Spinal cord (tissue), 9 donors: ENCODE measurements at regions not wholly inside any gene's neighbourhood (a gene's known extent, or its start where the extent isn't known, plus 50 kb on each side); places are given as distances from the start of the nearest gene placed in this dataset.
A peak's percentile ranks its signal among the peaks of the same experiment; 100 is the strongest.

ENCODE experiments used
- DNase-seq, 6 donors: peaks; one replicate each; pipeline versions ENCODE4 v3.0.0 to v3.0.0-alpha.2; 2013 to 2015; ENCODE audit warnings: low spot score in 6 of 6, low read depth in 4 of 6
- H3K27ac ChIP-seq: one replicate; pipeline ENCODE4 v1.5.1; 2013; ENCODE audit warnings: low read depth, low read length, control low read depth
- H3K27me3 ChIP-seq: one replicate; pipeline ENCODE4 v1.6.1; 2013; ENCODE audit warnings: low read length; ENCODE audit not compliant: control insufficient read depth, insufficient read depth
- H3K36me3 ChIP-seq: one replicate; pipeline ENCODE4 v1.6.1; 2013; ENCODE audit warnings: low read length; ENCODE audit not compliant: control insufficient read depth, insufficient read depth
- H3K4me1 ChIP-seq: one replicate; pipeline ENCODE4 v1.6.1; 2013; ENCODE audit warnings: low read length; ENCODE audit not compliant: control insufficient read depth, insufficient read depth
- H3K4me3 ChIP-seq: one replicate; pipeline ENCODE4 v1.5.1; 2013; ENCODE audit warnings: low read depth, low read length, control low read depth
- H3K9me3 ChIP-seq: one replicate; pipeline ENCODE4 v1.6.1; 2013; ENCODE audit warnings: low read length; ENCODE audit not compliant: control insufficient read depth, insufficient read depth
- WGBS: methylation state at CpG from one replicate; pipeline ENCODE4 v1.1.5; 2013; ENCODE audit warnings: missing lambda C conversion rate; ENCODE audit not compliant: insufficient coverage; 5-methylcytosine and 5-hydroxymethylcytosine counted together
- donor health status: healthy.

- Histone ChIP-seq H3K9me3 (no peaks in the 10 kb centered on the region), H3K4me1 (peaks cover 7% of the 10 kb centered on the region), H3K27me3 (no peaks in the 10 kb centered on the region), H3K27ac (no peak overlapping the region), H3K36me3 (no peaks in the 10 kb centered on the region), H3K4me3 (no peak overlapping the region)
- 84% methylated on average over 3 of the region's 6 CpGs for WGBS
- DNase-seq, result no peak
Observed at GRCh38 chr14:65794674-65795279, 382.2 kb downstream of the FUT8 start.

- no peaks in the 10 kb centered on the region for H3K9me3 ChIP-seq
- H3K4me1 ChIP-seq, result no peaks in the 10 kb centered on the region
- no peaks in the 10 kb centered on the region for H3K27me3 ChIP-seq
- no peaks in the 10 kb centered on the region for H3K36me3 ChIP-seq
- no peak for DNase-seq
- no peak overlapping the region for H3K4me3 ChIP-seq
- 88% methylated on average over 8 of the region's 8 CpGs for WGBS
- H3K27ac ChIP-seq, result no peak overlapping the region
Observed at GRCh38 chr14:65798216-65798615, 385.7 kb downstream of the FUT8 start.

DNA sequence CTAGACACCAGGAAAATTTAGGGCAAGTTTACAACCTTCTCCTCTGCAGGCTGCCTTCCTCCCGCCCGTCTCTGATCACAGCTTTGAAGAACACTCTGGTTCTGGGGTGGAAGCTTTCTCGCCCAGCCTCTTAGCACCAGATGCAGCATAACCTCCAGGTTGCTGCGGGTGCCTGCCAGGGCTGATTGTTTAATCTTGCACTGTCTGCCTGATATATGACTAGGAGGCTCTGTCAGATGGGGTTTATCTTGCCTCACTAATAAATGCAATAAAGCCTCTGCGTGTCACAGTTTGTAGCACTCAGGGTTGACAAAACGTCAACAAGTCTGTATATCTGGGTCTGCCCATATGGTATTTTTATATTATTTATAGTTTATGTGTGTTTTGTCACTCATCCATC, 388.2 kb downstream of the FUT8 start:
- Histone ChIP-seq H3K27me3 (no peaks in the 10 kb centered on the region), H3K9me3 (no peaks in the 10 kb centered on the region), H3K27ac (no peak overlapping the region), H3K36me3 (no peaks in the 10 kb centered on the region), H3K4me1 (peaks cover 6% of the 10 kb centered on the region), H3K4me3 (no peak overlapping the region)
- no peak for DNase-seq
- whole genome bisulfite sequencing, result 89% methylated on average over 3 of the region's 6 CpGs

GRCh38 chr14:65802196-65802595, 389.7 kb downstream of the FUT8 start:
- no peaks in the 10 kb centered on the region for H3K36me3 ChIP-seq
- WGBS, result 50% methylated on average over 1 of the region's 2 CpGs
- DNase-seq, result peak in 1 of 6 donors; percentile 34
- H3K27ac ChIP-seq, result no peak overlapping the region
- no peaks in the 10 kb centered on the region for H3K9me3 ChIP-seq
- peaks cover 6% of the 10 kb centered on the region for H3K4me1 ChIP-seq
- H3K27me3 ChIP-seq, result no peaks in the 10 kb centered on the region
- H3K4me3 ChIP-seq, result no peak overlapping the region

DNA sequence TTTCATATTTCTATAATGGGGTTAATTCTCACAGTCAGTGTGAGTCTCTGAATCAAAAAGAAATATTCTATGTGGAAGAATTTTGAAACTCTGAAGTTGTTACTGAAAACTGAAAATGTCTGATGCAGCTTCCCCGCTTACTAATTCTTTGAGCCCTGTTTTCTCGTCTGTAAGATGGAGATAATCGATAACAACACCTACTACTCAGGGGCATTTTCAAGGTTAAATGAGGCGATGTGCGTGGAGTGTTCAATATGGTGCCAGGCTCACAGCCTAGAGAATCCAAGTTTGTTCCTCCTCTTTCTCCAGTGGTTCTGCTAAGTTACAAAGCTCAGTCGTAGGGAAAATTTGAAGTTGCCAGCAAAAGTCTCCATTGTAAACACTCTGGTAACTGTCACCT, 391.4 kb downstream of the FUT8 start:
- Histone ChIP-seq H3K9me3 (peaks cover 4% of the 10 kb centered on the region), H3K27me3 (no peaks in the 10 kb centered on the region)
- WGBS, result 60% methylated on average over 1 of the region's 6 CpGs

DNA sequence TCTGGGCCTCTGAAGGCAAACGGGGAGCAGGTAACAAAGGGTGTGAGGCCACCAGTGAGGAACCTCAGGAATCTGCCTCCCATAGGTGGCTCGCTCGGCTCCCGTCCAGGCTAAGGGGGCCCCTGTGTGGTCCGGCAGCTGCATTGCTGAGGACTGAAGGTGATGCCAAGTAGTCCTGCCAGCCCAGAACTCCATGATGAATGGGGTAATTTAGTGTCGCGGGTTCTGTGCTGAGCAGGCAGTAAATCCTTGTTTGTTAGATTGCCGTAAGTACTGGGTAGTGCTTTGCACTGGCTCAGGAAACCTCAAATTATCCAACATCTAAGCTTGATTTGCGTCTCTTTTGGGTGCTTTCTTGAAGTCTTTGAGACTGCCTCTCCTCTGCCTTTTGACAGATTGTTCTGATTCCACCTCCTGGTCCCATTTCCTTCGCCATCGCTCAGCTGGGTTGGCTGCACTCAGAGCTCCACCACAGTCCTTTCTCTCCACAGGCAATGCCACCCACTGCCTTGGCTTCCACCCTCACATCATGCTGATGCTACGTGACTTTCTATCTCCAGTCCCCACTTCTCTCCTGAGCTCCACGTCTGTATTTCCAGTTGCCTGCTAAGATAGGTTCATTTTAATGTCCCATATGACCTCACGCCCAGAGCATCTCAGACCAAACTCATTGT, 392.0 kb downstream of the FUT8 start:
- peak in 1 of 6 donors; percentile 43 for DNase-seq
- H3K27ac ChIP-seq, result no peak overlapping the region

More for the DNA sequence above, 391.4 kb downstream of the FUT8 start:
- Histone ChIP-seq H3K36me3 (no peaks in the 10 kb centered on the region), H3K27ac (no peak overlapping the region), H3K4me1 (peaks cover 6% of the 10 kb centered on the region), H3K4me3 (no peak overlapping the region)
- DNase-seq, result no peak

DNA sequence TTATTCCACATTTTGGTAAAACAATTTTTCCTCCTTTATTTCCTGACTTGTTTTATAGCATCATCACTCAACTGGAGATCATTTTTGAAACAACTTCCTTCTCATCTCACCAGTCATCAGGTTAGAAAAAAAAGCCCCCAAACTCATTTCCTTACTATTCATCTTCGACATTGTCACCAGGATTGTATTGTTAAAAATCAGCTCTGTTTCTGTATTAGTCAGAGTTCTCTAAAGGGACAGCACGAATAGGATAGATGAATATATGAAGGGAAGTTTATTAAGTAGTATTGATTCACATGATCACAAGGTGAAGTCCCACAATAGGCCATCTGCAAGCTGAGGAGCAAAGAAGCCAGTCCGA, 392.6 kb downstream of the FUT8 start:
- no peaks in the 10 kb centered on the region for H3K27me3 ChIP-seq
- H3K4me3 ChIP-seq, result no peak overlapping the region
- no peak overlapping the region for H3K27ac ChIP-seq
- peaks cover 6% of the 10 kb centered on the region for H3K4me1 ChIP-seq
- peaks cover 4% of the 10 kb centered on the region for H3K9me3 ChIP-seq
- WGBS, result 86% methylated on average over 2 of the region's 3 CpGs
- no peaks in the 10 kb centered on the region for H3K36me3 ChIP-seq
- DNase-seq, result no peak

More for the DNA sequence above, 392.0 kb downstream of the FUT8 start:
- Histone ChIP-seq H3K36me3 (no peaks in the 10 kb centered on the region), H3K4me1 (peaks cover 6% of the 10 kb centered on the region), H3K27me3 (no peaks in the 10 kb centered on the region), H3K4me3 (no peak overlapping the region), H3K9me3 (peaks cover 4% of the 10 kb centered on the region)
- 51% methylated on average over 12 of the region's 14 CpGs for WGBS

DNA sequence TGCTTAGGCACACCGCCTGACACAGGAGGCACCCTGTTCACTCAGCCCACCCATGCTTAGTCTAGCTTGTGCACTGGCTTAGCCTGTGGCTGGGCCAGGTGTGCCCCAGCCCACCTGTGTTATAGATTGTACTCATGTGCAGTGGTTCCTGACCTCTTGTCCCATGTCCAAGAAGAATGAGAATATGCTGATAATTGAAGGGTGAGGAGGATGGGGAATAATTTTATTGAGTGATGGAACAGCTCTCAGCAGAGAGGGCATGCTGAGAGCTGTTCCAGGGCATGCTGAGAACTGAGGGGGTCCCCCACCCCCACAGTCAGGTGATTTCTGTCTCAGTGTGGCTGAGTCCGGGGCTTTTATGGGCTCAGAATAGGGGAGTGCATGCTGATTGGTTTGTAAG, 395.9 kb downstream of the FUT8 start:
- H3K4me3 ChIP-seq, result no peak overlapping the region
- H3K4me1 ChIP-seq, result peaks cover 6% of the 10 kb centered on the region
- H3K36me3 ChIP-seq, result no peaks in the 10 kb centered on the region
- H3K27me3 ChIP-seq, result no peaks in the 10 kb centered on the region
- H3K27ac ChIP-seq, result no peak overlapping the region
- WGBS, result 94% methylated on average over 2 of the region's 2 CpGs
- DNase-seq, result no peak
- peaks cover 4% of the 10 kb centered on the region for H3K9me3 ChIP-seq

DNA sequence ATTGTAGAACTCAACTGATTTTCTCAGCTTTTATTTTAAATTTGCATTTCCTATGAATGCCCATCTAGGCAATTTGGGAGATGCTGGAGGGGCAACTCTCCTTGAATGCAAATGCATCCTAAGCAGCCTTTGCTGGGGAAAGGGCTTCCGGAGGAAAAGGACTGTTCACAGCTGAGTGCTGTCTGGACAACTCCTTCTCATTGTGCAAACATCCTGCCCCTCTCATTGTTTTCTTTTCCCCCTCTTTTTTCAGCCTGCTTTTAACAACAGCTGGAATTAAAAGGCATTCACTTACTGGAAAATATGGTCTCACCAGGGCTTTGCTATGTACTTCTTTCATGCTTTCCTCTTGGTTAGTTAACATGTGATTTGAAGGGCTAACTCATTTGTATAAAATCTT, 397.8 kb downstream of the FUT8 start:
- Histone ChIP-seq H3K9me3 (peaks cover 4% of the 10 kb centered on the region), H3K27me3 (no peaks in the 10 kb centered on the region), H3K36me3 (no peaks in the 10 kb centered on the region), H3K4me1 (no peaks in the 10 kb centered on the region), H3K4me3 (no peak overlapping the region), H3K27ac (no peak overlapping the region)
- DNase-seq, result peak in 1 of 6 donors; percentile 60
- WGBS, result no CpG with 5 or more reads among the region's 1 CpG

- H3K9me3 ChIP-seq, result no peaks in the 10 kb centered on the region
- H3K36me3 ChIP-seq, result no peaks in the 10 kb centered on the region
- no peaks in the 10 kb centered on the region for H3K4me1 ChIP-seq
- no peaks in the 10 kb centered on the region for H3K27me3 ChIP-seq
- 83% methylated on average over 1 of the region's 3 CpGs for WGBS
- no peak for DNase-seq
- no peak overlapping the region for H3K4me3 ChIP-seq
- no peak overlapping the region for H3K27ac ChIP-seq
Observed at GRCh38 chr14:65813760-65814384, 401.3 kb downstream of the FUT8 start.
